HEK293 (cell line): ENCODE measurements at regions not wholly inside any gene's neighbourhood (a gene's known extent, or its start where the extent isn't known, plus 50 kb on each side); places are given as distances from the start of the nearest gene placed in this dataset.

Experiments used
- CTCF ChIA-PET: fragments of 350-600 bp; formaldehyde crosslinking; extraction: SDS; loops from one replicate; lab custom pipeline; 2021; ENCODE audit warnings: antibody characterized with exemption; lab: Yijun Ruan, JAX
- POLR2A ChIA-PET: fragments of 300-600 bp; formaldehyde crosslinking; extraction: SDS; loops from one replicate; lab custom pipeline; 2020; ENCODE audit warnings: antibody characterized with exemption, inconsistent platforms; lab: Yijun Ruan, JAX
- H3K27ac ChIP-seq: fragments of 200-500 bp; sonication (Bioruptor generic); 2 replicates; pipeline ENCODE4 v1.5.1; 2014; ENCODE audit warnings: low read depth, low read length, control low read depth, inconsistent platforms; ENCODE audit errors: extremely low read depth
- H3K36me3 ChIP-seq, 2 experiments: fragments of 200-500 bp in 1 of 2; sonication (Bioruptor generic) in 1 of 2; 1 replicate in 1 of 2; 2 replicates in 1 of 2; pipeline ENCODE4 v1.5.1; 2014 to 2017; ENCODE audit warnings: inconsistent platforms in 2 of 2, low read length in 2 of 2; ENCODE audit not compliant: control insufficient read depth in 2 of 2, insufficient read depth in 1 of 2
- H3K4me1 ChIP-seq: fragments of 200-500 bp; sonication (Bioruptor generic); 2 replicates; pipeline ENCODE4 v1.5.1; 2014; ENCODE audit warnings: mild to moderate bottlenecking, low read length, inconsistent platforms; ENCODE audit not compliant: control insufficient read depth, insufficient read depth
- H3K4me3 ChIP-seq: 2 replicates; pipeline ENCODE4 v1.5.1; 2011; ENCODE audit warnings: low read depth, mild to moderate bottlenecking, control low read depth, low read length, moderate library complexity
- H3K9me3 ChIP-seq: fragments of 200-500 bp; sonication (Bioruptor generic); 2 replicates; pipeline ENCODE4 v1.5.1; 2014; ENCODE audit warnings: low read depth, low read length, inconsistent platforms; ENCODE audit not compliant: control insufficient read depth, insufficient read depth
- FEZF1 ChIP-seq: fragments of 450-650 bp; formaldehyde crosslinking; IDR thresholded peaks from 2 replicates; pipeline ENCODE4 v1.5.1; 2016; ENCODE audit warnings: missing biosample characterization, missing genetic modification characterization
- GFI1B ChIP-seq: fragments of 450-650 bp; formaldehyde crosslinking; IDR thresholded peaks from 2 replicates; pipeline ENCODE4 v1.5.1; 2016; ENCODE audit warnings: missing biosample characterization, missing genetic modification characterization
- KLF7 ChIP-seq: fragments of 450-650 bp; formaldehyde crosslinking; IDR thresholded peaks from 2 replicates; pipeline ENCODE4 v1.5.1; 2016; ENCODE audit warnings: missing biosample characterization, missing genetic modification characterization, borderline replicate concordance
- PRDM1 ChIP-seq: fragments of 450-650 bp; formaldehyde crosslinking; IDR thresholded peaks from 2 replicates; pipeline ENCODE4; 2016; ENCODE audit warnings: missing biosample characterization, missing genetic modification characterization
- REST ChIP-seq: fragments of 450-650 bp; formaldehyde crosslinking; IDR thresholded peaks from 2 replicates; pipeline ENCODE4 v1.5.1; 2016; ENCODE audit warnings: missing biosample characterization, missing genetic modification characterization
- SP7 ChIP-seq: fragments of 450-650 bp; formaldehyde crosslinking; IDR thresholded peaks from 2 replicates; pipeline ENCODE4 v1.5.1; 2016; ENCODE audit warnings: missing biosample characterization, missing genetic modification characterization
- ZBTB17 ChIP-seq: fragments of 450-650 bp; formaldehyde crosslinking; IDR thresholded peaks from 2 replicates; pipeline ENCODE4 v1.5.1; 2016; ENCODE audit warnings: missing biosample characterization, missing genetic modification characterization
- ZBTB6 ChIP-seq: fragments of 450-650 bp; formaldehyde crosslinking; IDR thresholded peaks from 2 replicates; pipeline ENCODE4 v1.5.1; 2017; ENCODE audit warnings: missing biosample characterization, missing genetic modification characterization
- ZFP3 ChIP-seq: fragments of 450-650 bp; formaldehyde crosslinking; IDR thresholded peaks from 2 replicates; pipeline ENCODE4 v1.5.1; 2016; ENCODE audit warnings: low read depth, missing biosample characterization, missing genetic modification characterization
- ZNF112 ChIP-seq: fragments of 450-650 bp; formaldehyde crosslinking; IDR thresholded peaks from 2 replicates; pipeline ENCODE4 v1.5.0; 2017; ENCODE audit warnings: missing biosample characterization, missing genetic modification characterization
- ZNF19 ChIP-seq: fragments of 450-650 bp; formaldehyde crosslinking; IDR thresholded peaks from 2 replicates; pipeline ENCODE4; 2016; ENCODE audit warnings: missing biosample characterization, missing genetic modification characterization, low read depth
- ZNF23 ChIP-seq: fragments of 450-650 bp; formaldehyde crosslinking; IDR thresholded peaks from 2 replicates; pipeline ENCODE4 v1.5.1; 2016; ENCODE audit warnings: missing biosample characterization, missing genetic modification characterization, borderline replicate concordance
- ZNF433 ChIP-seq: fragments of 450-650 bp; formaldehyde crosslinking; IDR thresholded peaks from 2 replicates; pipeline ENCODE4 v1.5.1; 2016; ENCODE audit warnings: missing biosample characterization, missing genetic modification characterization, low read depth
- ZNF48 ChIP-seq: fragments of 450-650 bp; formaldehyde crosslinking; IDR thresholded peaks from 2 replicates; pipeline ENCODE4 v1.5.1; 2016; ENCODE audit warnings: missing biosample characterization, missing genetic modification characterization
- ZNF501 ChIP-seq: fragments of 450-650 bp; formaldehyde crosslinking; IDR thresholded peaks from 2 replicates; pipeline ENCODE4 v1.5.1; 2016; ENCODE audit warnings: missing biosample characterization, missing genetic modification characterization
- ZNF530 ChIP-seq: fragments of 450-650 bp; formaldehyde crosslinking; IDR thresholded peaks from 2 replicates; pipeline ENCODE4 v1.5.1; 2016; ENCODE audit warnings: low read depth, missing biosample characterization, missing genetic modification characterization
- ZNF560 ChIP-seq: fragments of 450-650 bp; formaldehyde crosslinking; IDR thresholded peaks from 2 replicates; pipeline ENCODE4 v1.5.1; 2017; ENCODE audit warnings: missing biosample characterization, missing genetic modification characterization, borderline replicate concordance
- ZNF600 ChIP-seq: fragments of 450-650 bp; formaldehyde crosslinking; IDR thresholded peaks from 2 replicates; pipeline ENCODE4 v1.5.1; 2016; ENCODE audit warnings: missing biosample characterization, missing genetic modification characterization
- ZNF645 ChIP-seq: fragments of 450-650 bp; formaldehyde crosslinking; IDR thresholded peaks from 2 replicates; pipeline ENCODE4; 2016; ENCODE audit warnings: missing biosample characterization, missing genetic modification characterization
- ZNF768 ChIP-seq: fragments of 450-650 bp; formaldehyde crosslinking; IDR thresholded peaks from 2 replicates; pipeline ENCODE4 v1.5.1; 2018; ENCODE audit warnings: missing biosample characterization, mild to moderate bottlenecking, missing genetic modification characterization

DNA sequence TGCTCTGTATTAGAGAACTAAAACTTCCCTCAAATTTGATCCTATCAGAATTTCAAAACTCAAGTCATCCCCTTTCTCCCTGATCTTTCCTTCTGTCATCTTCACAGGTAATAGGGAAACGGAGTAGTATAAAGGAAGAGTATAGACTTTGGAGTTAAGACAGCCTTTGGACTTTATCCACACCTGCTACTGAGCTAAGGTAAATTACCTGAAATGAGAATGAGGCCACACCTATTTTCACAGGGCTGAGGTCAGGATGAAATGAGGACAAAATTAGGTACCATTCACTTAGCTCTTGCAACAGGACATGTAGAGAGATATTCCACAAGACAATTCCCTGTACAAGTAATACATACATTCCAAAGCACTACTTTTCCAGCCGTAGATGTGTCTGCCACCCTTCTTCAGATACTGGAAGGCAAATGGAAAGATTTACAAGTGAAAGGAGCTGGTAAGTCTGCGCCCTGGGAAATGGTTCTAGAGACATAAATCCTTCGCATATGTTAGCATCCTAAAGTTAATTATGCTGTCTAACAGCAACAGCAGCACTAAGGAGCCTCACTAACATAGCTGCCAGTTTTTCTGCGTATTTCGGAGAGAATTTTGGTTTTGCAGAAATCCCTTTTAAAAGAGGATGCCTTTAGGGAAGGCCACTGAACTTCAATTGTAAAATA lies 461.8 kb downstream of the SHQ1 start:
- Histone ChIP-seq H3K9me3 (no peaks in the 10 kb centered on the region), H3K4me3 (no peak overlapping the region)
- TF ChIP-seq ZNF645 (tag by site-specific recombination) (no peak), ZNF501 (tag by site-specific recombination) (no peak), GFI1B (tag by site-specific recombination) (no peak), ZFP3 (tag by site-specific recombination) (no peak), PRDM1 (tag by site-specific recombination) (no peak), ZNF48 (no peak), ZBTB6 (no peak), ZNF112 (tag by site-specific recombination) (no peak), KLF7 (tag by site-specific recombination) (no peak), ZNF768 (tag by site-specific recombination) (no peak), ZNF530 (tag by site-specific recombination) (no peak), ZNF560 (tag by site-specific recombination) (no peak), ZNF433 (tag by site-specific recombination) (no peak), FEZF1 (tag by site-specific recombination) (no peak)
- TF ChIP-seq, all 188 proteins: peak for 0
- CTCF ChIA-PET = no interaction called here
- POLR2A ChIA-PET = no interaction called here
- Histone ChIP-seq H3K27ac (no peak overlapping the region), H3K4me1 (peaks cover 14% of the 10 kb centered on the region), H3K36me3 (no peaks in the 10 kb centered on the region)

DNA sequence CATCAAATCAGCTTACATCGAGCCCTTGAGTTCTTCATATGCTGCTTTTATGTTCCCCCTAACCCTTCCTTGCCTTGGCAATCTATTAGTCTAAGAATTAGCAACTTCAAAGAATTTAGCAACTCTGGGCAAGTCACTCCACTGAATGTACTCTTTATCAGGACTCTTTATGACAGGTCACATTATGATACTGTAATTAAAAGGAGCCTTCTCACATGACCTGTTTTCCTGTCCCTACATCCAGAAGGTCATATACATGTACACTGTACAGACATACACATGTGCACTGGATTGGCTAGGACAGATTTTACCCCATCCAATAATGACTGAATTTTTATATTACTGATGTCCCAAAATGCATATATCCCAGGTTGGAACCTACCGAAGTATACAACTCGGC lies 463.1 kb downstream of the SHQ1 start:
- CTCF ChIA-PET = interaction anchor here (0.7 kb wide), 1 partner anchor 31 kb away, joined by 3 read pairs; no protein-coding TSS in a partner anchor
- Histone ChIP-seq H3K4me3 (no peak overlapping the region), H3K4me1 (peaks cover 9% of the 10 kb centered on the region), H3K9me3 (no peaks in the 10 kb centered on the region), H3K27ac (no peak overlapping the region), H3K36me3 (no peaks in the 10 kb centered on the region)
- POLR2A ChIA-PET = no interaction called here
- TF ChIP-seq REST (tag by site-specific recombination) = no peak
- TF ChIP-seq ZNF23 (tag by site-specific recombination) = no peak
- TF ChIP-seq ZBTB17 (tag by site-specific recombination) = no peak
- no peak for TF ChIP-seq SP7 (tag by site-specific recombination)
- no peak for TF ChIP-seq ZNF19
- no peak for TF ChIP-seq ZNF600
